Stomach (tissue), 4 donors: ENCODE measurements at regions not wholly inside any gene's neighbourhood (a gene's known extent, or its start where the extent isn't known, plus 50 kb on each side); places are given as distances from the start of the nearest gene placed in this dataset.

ENCODE experiments used
- CTCF ChIP-seq, 7 experiments: fragments of 450-650 bp in 4 of 7; fragments of 200-600 bp in 3 of 7; sonication (generic) in 3 of 7; IDR thresholded peaks; one replicate each; pipeline ENCODE4 v1.5.1; 2016 to 2019; ENCODE audit warnings: antibody characterized with exemption in 7 of 7, control low read depth in 2 of 7, mild to moderate bottlenecking in 1 of 7
- POLR2A ChIP-seq, 4 donors: fragments of 450-650 bp; IDR thresholded peaks; one replicate each; pipeline ENCODE4 v1.6.1; 2016; ENCODE audit warnings: antibody characterized with exemption in 4 of 4, control low read depth in 2 of 4, mild to moderate bottlenecking in 1 of 4, moderate library complexity in 1 of 4

DNA sequence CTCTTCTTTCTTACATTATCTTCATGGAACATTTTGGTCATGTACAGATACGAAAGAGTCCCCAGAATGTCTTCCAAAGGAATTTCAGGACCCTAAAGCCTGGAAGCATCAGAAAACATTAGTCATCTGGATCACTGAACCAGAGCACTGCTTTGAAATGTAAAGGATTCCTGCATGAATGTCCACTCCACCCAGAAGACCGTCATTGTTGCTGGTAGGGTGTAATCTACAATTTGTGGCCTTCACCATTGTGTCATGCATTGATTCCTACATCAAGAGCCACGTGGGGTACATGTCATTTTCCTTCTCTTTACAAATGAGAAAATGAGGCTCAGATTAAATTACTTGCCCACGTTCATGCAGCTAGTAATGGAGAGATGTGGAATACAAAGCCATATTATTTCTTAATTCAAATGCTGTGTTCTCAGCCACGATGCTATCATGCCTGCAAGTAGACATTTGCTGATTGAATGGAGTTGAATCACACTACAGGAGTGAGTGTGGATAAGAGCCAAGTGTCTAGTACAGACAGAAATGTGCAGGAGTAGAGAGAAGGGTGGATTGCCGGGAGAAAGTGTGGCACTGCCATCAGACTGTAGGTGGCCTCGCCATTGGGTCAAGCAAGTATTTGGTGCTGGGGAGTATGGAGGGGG lies 231.2 kb downstream of the C12orf75 start:
- TF ChIP-seq CTCF (IDR thresholded peaks at IDR 0.05) (no peak), POLR2A (IDR thresholded peaks at IDR 0.05) (no peak)
